ENCODE measurements at regions not wholly inside any gene's neighbourhood (a gene's known extent, or its start where the extent isn't known, plus 50 kb on each side); places are given as distances from the start of the nearest gene placed in this dataset.

- Histone ChIP-seq H3K9me2 (no peaks in the 10 kb centered on the region), H3K36me3 (replicated peaks in 1 of 2; ENCODE audit: control insufficient read depth in 1 of 2, insufficient read depth in 2 of 2, low read length in 1 of 2) (no peaks in the 10 kb centered on the region), H3K4me3 (ENCODE audit: low read depth in 2 of 2, low read length in 1 of 2) (no peak overlapping the region), H3K4me1 (ENCODE audit: control insufficient read depth in 1 of 2, insufficient read depth in 2 of 2, low read depth in 1 of 2, low read length in 1 of 2) (no peaks in the 10 kb centered on the region), H3K27me3 (ENCODE audit: insufficient read depth) (no peaks in the 10 kb centered on the region), H3K9ac (no peak overlapping the region), H3K9me3 (peaks cover 17% of the 10 kb centered on the region; the same call in 1 of the 2 replicates), H3K27ac (ENCODE audit: low read depth in 2 of 2, low read length in 1 of 2) (no peak overlapping the region), H3K4me2 (no peak overlapping the region), H4K20me1 (ENCODE audit: insufficient read depth) (no peaks in the 10 kb centered on the region), H2AFZ (ENCODE audit: low read depth) (no peak overlapping the region), H3F3A (replicated peaks; ENCODE audit: insufficient read depth) (no peaks in the 10 kb centered on the region), H3K79me2 (ENCODE audit: insufficient read depth) (no peaks in the 10 kb centered on the region)
- TF ChIP-seq RCOR1 (IDR thresholded peaks at IDR 0.05; ENCODE audit: low read length) (no peak), FOXJ3 (CRISPR knock-in tag; IDR thresholded peaks at IDR 0.05) (no peak), PBX3 (IDR thresholded peaks at IDR 0.05) (no peak), EZH2phosphoT487 (IDR thresholded peaks at IDR 0.05; ENCODE audit: borderline replicate concordance, low read depth) (no peak), JUND (IDR thresholded peaks at IDR 0.05) (peak; percentile 29)
- whole genome bisulfite sequencing (ENCODE audit: low lambda C conversion rate): 57% methylated on average over 1 of the region's 1 CpG
- ChIA-PET POLR2A (no interaction called here), CTCF (no interaction called here)
- DNase-seq: no peak
These were observed 341.0 kb upstream of the RASGRP1 start for GRCh38 chr15:38905632-38906031.

GRCh38 chr15:38920966-38921365 lies 356.4 kb upstream of the RASGRP1 start:
- no peak overlapping the region for H3K4me2 ChIP-seq

More at GRCh38 chr15:38920966-38921365, 356.4 kb upstream of the RASGRP1 start:
- WGBS (ENCODE audit: low lambda C conversion rate): 85% methylated on average over 2 of the region's 2 CpGs
- H3F3A ChIP-seq (replicated peaks; ENCODE audit: insufficient read depth): no peaks in the 10 kb centered on the region
- H3K9ac ChIP-seq: no peak overlapping the region
- no peaks in the 10 kb centered on the region for H3K36me3 ChIP-seq (replicated peaks in 1 of 2; ENCODE audit: control insufficient read depth in 1 of 2, insufficient read depth in 2 of 2, low read length in 1 of 2)
- POLR2A ChIA-PET: no interaction called here
- no peak overlapping the region for H3K4me3 ChIP-seq (ENCODE audit: low read depth in 2 of 2, low read length in 1 of 2)
- no peaks in the 10 kb centered on the region for H3K9me2 ChIP-seq
- no peak for DNase-seq
- no peak overlapping the region for H3K27ac ChIP-seq (ENCODE audit: low read depth in 2 of 2, low read length in 1 of 2)
- H3K4me1 ChIP-seq (ENCODE audit: control insufficient read depth in 1 of 2, insufficient read depth in 2 of 2, low read depth in 1 of 2, low read length in 1 of 2): no peaks in the 10 kb centered on the region
- H4K20me1 ChIP-seq (ENCODE audit: insufficient read depth): no peaks in the 10 kb centered on the region
- no peaks in the 10 kb centered on the region for H3K79me2 ChIP-seq (ENCODE audit: insufficient read depth)
- no peak overlapping the region for H2AFZ ChIP-seq (ENCODE audit: low read depth)
- TF ChIP-seq EP300 (IDR thresholded peaks at IDR 0.05; ENCODE audit: borderline replicate concordance in 1 of 2, low read depth in 1 of 2, low read length in 1 of 2) (no peak), ELF1 (IDR thresholded peaks at IDR 0.05) (no peak), RAD21 (IDR thresholded peaks at IDR 0.05; ENCODE audit: low read length) (no peak), CTCF (IDR thresholded peaks at IDR 0.05) (no peak), MXI1 (IDR thresholded peaks at IDR 0.05; ENCODE audit: low read depth, low read length) (no peak), ZBTB33 (IDR thresholded peaks at IDR 0.05; ENCODE audit: borderline replicate concordance, low read depth) (no peak), YY1 (IDR thresholded peaks at IDR 0.05; ENCODE audit: low read depth) (no peak), TCF12 (IDR thresholded peaks at IDR 0.05) (no peak), REST (IDR thresholded peaks at IDR 0.05; ENCODE audit: low read depth, low read length) (no peak), NFIC (IDR thresholded peaks at IDR 0.05; ENCODE audit: borderline replicate concordance) (no peak), MEF2A (IDR thresholded peaks at IDR 0.05; ENCODE audit: borderline replicate concordance, low read depth) (no peak), GATA2 (CRISPR knock-in tag; IDR thresholded peaks at IDR 0.05) (no peak)
- H3K27me3 ChIP-seq (ENCODE audit: insufficient read depth): no peaks in the 10 kb centered on the region
- CTCF ChIA-PET: no interaction called here
- no peaks in the 10 kb centered on the region for H3K9me3 ChIP-seq

Measured in SK-N-SH (cell line).